ENCODE measurements at regions not wholly inside any gene's neighbourhood (a gene's known extent, or its start where the extent isn't known, plus 50 kb on each side); places are given as distances from the start of the nearest gene placed in this dataset.
"Not testable (repeated sequence)": the region's sequence is repeated elsewhere in the genome, so short reads cannot be mapped to it uniquely, and the experiment has no call there.

GRCh38 chr18:51360301-51360700, 162.8 kb upstream of the MEX3C start:
- DNase-seq (ENCODE audit: low read depth in 1 of 2, low spot score in 1 of 2); H3K9me3 ChIP-seq; ATAC-seq; FAIRE-seq; H3K27ac ChIP-seq; H3K4me1 ChIP-seq; H3K4me3 ChIP-seq; CTCF ChIA-PET; H3K4me2 ChIP-seq; POLR2A ChIA-PET: not testable (repeated sequence)
- WGBS (ENCODE audit: missing lambda C conversion rate): 76% methylated on average over 8 of the region's 10 CpGs
- TF ChIP-seq ZC3H11A (IDR thresholded peaks at IDR 0.05): peak; percentile 49; the same call in 1 of the 2 replicates

- ChIA-PET CTCF (no interaction called here), POLR2A (no interaction called here)
- Histone ChIP-seq H3K4me3 (no peak overlapping the region), H3K9me3 (no peaks in the 10 kb centered on the region), H3K4me1 (no peaks in the 10 kb centered on the region), H3K4me2 (no peak overlapping the region), H3K27ac (no peak overlapping the region)
- ATAC-seq (no peak), FAIRE-seq (no peak), DNase-seq (ENCODE audit: low read depth in 1 of 2, low spot score in 1 of 2) (no peak)
- TF ChIP-seq JUNB (IDR thresholded peaks at IDR 0.05) (no peak), EHF (CRISPR knock-in tag; IDR thresholded peaks at IDR 0.05) (no peak), CBX8 (IDR thresholded peaks at IDR 0.05) (no peak), KDM1A (IDR thresholded peaks at IDR 0.05; ENCODE audit: low read depth) (no peak), CTCF (IDR thresholded peaks at IDR 0.05) (no peak), ESRRA (IDR thresholded peaks at IDR 0.05; ENCODE audit: borderline replicate concordance, low read length) (no peak), MAFK (IDR thresholded peaks at IDR 0.05; ENCODE audit: partially characterized antibody) (no peak), MYC (IDR thresholded peaks at IDR 0.05; ENCODE audit: borderline replicate concordance, low read length) (no peak), ZFP36 (IDR thresholded peaks at IDR 0.05; ENCODE audit: borderline replicate concordance, partially characterized antibody) (no peak)
- WGBS (ENCODE audit: missing lambda C conversion rate): 62% methylated on average over 6 of the region's 6 CpGs
These were observed 163.8 kb upstream of the MEX3C start for GRCh38 chr18:51361130-51361860.

GRCh38 chr18:51363384-51363783, 165.9 kb upstream of the MEX3C start:
- peak; percentile 72 for TF ChIP-seq ZC3H11A (IDR thresholded peaks at IDR 0.05)
- TF ChIP-seq ELK1 (IDR thresholded peaks at IDR 0.05; ENCODE audit: low read depth, low read length): no peak
- H3K4me2 ChIP-seq: no peak overlapping the region
- no peaks in the 10 kb centered on the region for H3K9me3 ChIP-seq
- WGBS (ENCODE audit: missing lambda C conversion rate): 22% methylated on average over 1 of the region's 1 CpG
- POLR2A ChIA-PET: no interaction called here
- CTCF ChIA-PET: no interaction called here
- H3K27ac ChIP-seq: no peak overlapping the region
- ATAC-seq: no peak
- no peak overlapping the region for H3K4me3 ChIP-seq
- no peak for DNase-seq (ENCODE audit: low read depth in 1 of 2, low spot score in 1 of 2)
- no peaks in the 10 kb centered on the region for H3K4me1 ChIP-seq
- no peak for FAIRE-seq

- ChIA-PET CTCF (no interaction called here), POLR2A (no interaction called here)
- Histone ChIP-seq H3K27ac (no peak overlapping the region), H3K4me2 (no peak overlapping the region), H3K4me3 (no peak overlapping the region), H3K4me1 (no peaks in the 10 kb centered on the region), H3K9me3 (no peaks in the 10 kb centered on the region)
- TF ChIP-seq HOXB13 (CRISPR knock-in tag; IDR thresholded peaks at IDR 0.05; ENCODE audit: low read depth): no peak
- TF ChIP-seq NFE2L2 (conservative IDR thresholded peaks at IDR 0.05; ENCODE audit: low read length): no peak
- no peak for TF ChIP-seq NR3C1 (IDR thresholded peaks at IDR 0.05)
- TF ChIP-seq MAFK (IDR thresholded peaks at IDR 0.05; ENCODE audit: partially characterized antibody): no peak
- WGBS (ENCODE audit: missing lambda C conversion rate): 44% methylated on average over 3 of the region's 3 CpGs
- FAIRE-seq (no peak), ATAC-seq (no peak), DNase-seq (ENCODE audit: low read depth in 1 of 2, low spot score in 1 of 2) (no peak)
These were observed 173.5 kb upstream of the MEX3C start for GRCh38 chr18:51370996-51371395.

- H3K4me3 ChIP-seq: no peak overlapping the region
- ATAC-seq (no peak), FAIRE-seq (no peak), DNase-seq (ENCODE audit: low read depth in 1 of 2, low spot score in 1 of 2) (no peak)
- H3K4me2 ChIP-seq: no peak overlapping the region
- no peaks in the 10 kb centered on the region for H3K4me1 ChIP-seq
- H3K9me3 ChIP-seq: no peaks in the 10 kb centered on the region
- no peak overlapping the region for H3K27ac ChIP-seq
- WGBS (ENCODE audit: missing lambda C conversion rate): 72% methylated on average over 1 of the region's 1 CpG
- ChIA-PET CTCF (no interaction called here), POLR2A (no interaction called here)
- TF ChIP-seq RNF2 (IDR thresholded peaks at IDR 0.05; ENCODE audit: borderline replicate concordance, low read depth): no peak
- TF ChIP-seq MAX (IDR thresholded peaks at IDR 0.05): no peak
- no peak for TF ChIP-seq BCL3 (IDR thresholded peaks at IDR 0.05)
- no peak for TF ChIP-seq HDAC2 (IDR thresholded peaks at IDR 0.05)
- TF ChIP-seq PBX3 (IDR thresholded peaks at IDR 0.05): no peak
These were observed 174.4 kb upstream of the MEX3C start for GRCh38 chr18:51371929-51372328.

All from A549 (cell line).